MCF 10A (cell line): ENCODE measurements at regions not wholly inside any gene's neighbourhood (a gene's known extent, or its start where the extent isn't known, plus 50 kb on each side); places are given as distances from the start of the nearest gene placed in this dataset.

ENCODE experiments used
- BruUV-seq: library from RNA; stranded (reverse); fragments of 400-500 nt; replicated peaks from 2 replicates; lab custom pipeline; 2021; lab: Mats Ljungman, UMichigan
- CTCF ChIA-PET: fragments of 300-600 bp; sonication (Branson Sonifier 250); formaldehyde crosslinking; extraction: SDS; loops from one replicate; lab custom pipeline; 2021; ENCODE audit warnings: antibody characterized with exemption, inconsistent platforms; lab: Yijun Ruan, JAX
- POLR2A ChIA-PET: fragments of 300-600, 350-650 bp; sonication (Branson Sonifier 250); formaldehyde crosslinking; extraction: SDS; loops from one replicate; lab custom pipeline; 2020; ENCODE audit warnings: antibody characterized with exemption, inconsistent platforms; lab: Yijun Ruan, JAX
- DNase-seq: peaks from one replicate; pipeline ENCODE4 v3.0.0-alpha.2; 2018; ENCODE audit not compliant: unreplicated experiment
- H3K27ac Mint-ChIP-seq: one replicate; pipeline ENCODE4 v1.8.0; 2022; ENCODE audit warnings: mild to moderate bottlenecking, low read depth, mixed read lengths; ENCODE audit not compliant: unreplicated experiment
- H3K27me3 Mint-ChIP-seq: one replicate; pipeline ENCODE4 v1.8.0; 2022; ENCODE audit warnings: mixed read lengths; ENCODE audit not compliant: insufficient read depth, unreplicated experiment
- H3K36me3 Mint-ChIP-seq: one replicate; pipeline ENCODE4 v1.8.0; 2022; ENCODE audit warnings: mild to moderate bottlenecking, moderate library complexity, mixed read lengths; ENCODE audit not compliant: insufficient read depth, unreplicated experiment
- H3K4me1 Mint-ChIP-seq: one replicate; pipeline ENCODE4 v1.8.0; 2022; ENCODE audit warnings: mixed read lengths; ENCODE audit not compliant: insufficient read depth, unreplicated experiment
- H3K4me3 Mint-ChIP-seq: one replicate; pipeline ENCODE4 v1.8.0; 2022; ENCODE audit warnings: mild to moderate bottlenecking, moderate library complexity, mixed read lengths; ENCODE audit not compliant: unreplicated experiment
- H3K9me3 Mint-ChIP-seq: one replicate; pipeline ENCODE4 v1.8.0; 2022; ENCODE audit warnings: mixed read lengths; ENCODE audit not compliant: unreplicated experiment
- CTCF ChIP-seq: fragments of 200-600 bp; IDR thresholded peaks from one replicate; pipeline ENCODE4 v1.8.0; 2022; ENCODE audit warnings: antibody characterized with exemption, mild to moderate bottlenecking; ENCODE audit not compliant: unreplicated experiment
- intact Hi-C: fragments of 100-400 bp; cut with micrococcal nuclease; formaldehyde crosslinking; loops from 2 replicates; pipeline ENCODE4 v1.14.1; 2022

GRCh38 chr2:41483982-41484857 lies 563.6 kb upstream of the PKDCC start:
- H3K4me3 Mint-ChIP-seq = no peak overlapping the region
- no TSS peak for BruUV-seq
- H3K27me3 Mint-ChIP-seq = no peaks in the 10 kb centered on the region
- ChIA-PET POLR2A (no interaction called here), CTCF (no interaction called here)
- H3K9me3 Mint-ChIP-seq = no peaks in the 10 kb centered on the region
- H3K4me1 Mint-ChIP-seq = no peaks in the 10 kb centered on the region
- no peak for DNase-seq
- no peaks in the 10 kb centered on the region for H3K36me3 Mint-ChIP-seq
- H3K27ac Mint-ChIP-seq = no peak overlapping the region
- no peak for TF ChIP-seq CTCF
- intact Hi-C loops = no loop called here

- Mint-ChIP-seq H3K4me1 (no peaks in the 10 kb centered on the region), H3K36me3 (no peaks in the 10 kb centered on the region), H3K9me3 (no peaks in the 10 kb centered on the region), H3K4me3 (no peak overlapping the region), H3K27me3 (no peaks in the 10 kb centered on the region), H3K27ac (no peak overlapping the region)
- no TSS peak for BruUV-seq
- CTCF ChIA-PET = no interaction called here
- intact Hi-C loops = no loop called here
- POLR2A ChIA-PET = no interaction called here
- TF ChIP-seq CTCF = no peak
- DNase-seq = no peak
Observed at GRCh38 chr2:41484858-41485234, 563.0 kb upstream of the PKDCC start.

GRCh38 chr2:41486948-41487347 lies 560.9 kb upstream of the PKDCC start:
- DNase-seq = no peak
- H3K4me1 Mint-ChIP-seq = no peaks in the 10 kb centered on the region
- no peak for TF ChIP-seq CTCF
- H3K27me3 Mint-ChIP-seq = no peaks in the 10 kb centered on the region
- no peaks in the 10 kb centered on the region for H3K36me3 Mint-ChIP-seq
- no peaks in the 10 kb centered on the region for H3K9me3 Mint-ChIP-seq
- intact Hi-C loops = no loop called here
- no TSS peak for BruUV-seq
- H3K27ac Mint-ChIP-seq = no peak overlapping the region
- H3K4me3 Mint-ChIP-seq = no peak overlapping the region
- POLR2A ChIA-PET = no interaction called here
- CTCF ChIA-PET = no interaction called here

- Mint-ChIP-seq H3K4me3 (no peak overlapping the region), H3K4me1 (no peaks in the 10 kb centered on the region), H3K27ac (no peak overlapping the region), H3K36me3 (no peaks in the 10 kb centered on the region), H3K27me3 (no peaks in the 10 kb centered on the region), H3K9me3 (peaks cover 6% of the 10 kb centered on the region)
- DNase-seq = no peak
- ChIA-PET CTCF (interaction anchor here (0.6 to 1.2 kb wide), 2 partner anchors 10 to 327 kb away, joined by 3 to 5 read pairs; no protein-coding TSS in a partner anchor), POLR2A (no interaction called here)
- intact Hi-C loops = no loop called here
- no peak for TF ChIP-seq CTCF
- no TSS peak for BruUV-seq
Observed at GRCh38 chr2:41488888-41489287, 558.9 kb upstream of the PKDCC start.
